Gastrocnemius medialis (tissue), 4 donors: ENCODE measurements at regions not wholly inside any gene's neighbourhood (a gene's known extent, or its start where the extent isn't known, plus 50 kb on each side); places are given as distances from the start of the nearest gene placed in this dataset.

ENCODE experiments used
- ATAC-seq, 2 donors: fragments of 150-250 bp; one replicate each; pipeline ENCODE4 v1.9.1; 2016
- DNase-seq, 2 donors: peaks; one replicate each; pipeline ENCODE4 v3.0.0-alpha.2; 2019
- H3K27ac ChIP-seq, 4 donors: fragments of 200-600 bp; sonication (generic); 1 replicate in 1 of 4; 2 replicates in 3 of 4; pipeline ENCODE4 v1.5.1; 2016 to 2018; ENCODE audit warnings: mild to moderate bottlenecking in 2 of 4, moderate library complexity in 1 of 4
- H3K27me3 ChIP-seq, 3 donors: fragments of 200-600 bp; sonication (generic) in 2 of 3; 1 replicate in 1 of 3; 2 replicates in 2 of 3; pipeline versions ENCODE4 v1.5.1 to v1.6.0; 2016 to 2019; ENCODE audit warnings: mild to moderate bottlenecking in 1 of 3, moderate library complexity in 1 of 3
- H3K36me3 ChIP-seq, 2 donors: fragments of 200-600 bp; sonication (generic) in 1 of 2; one replicate each; pipeline ENCODE4 v1.5.1; 2017 to 2018
- H3K4me1 ChIP-seq, 2 donors: fragments of 200-600 bp; sonication (generic) in 1 of 2; one replicate each; pipeline ENCODE4 v1.5.1; 2016 to 2017; ENCODE audit warnings: mild to moderate bottlenecking in 2 of 2
- H3K4me3 ChIP-seq, 4 donors: fragments of 200-600 bp; sonication (generic) in 3 of 4; 1 replicate in 1 of 4; 2 replicates in 3 of 4; pipeline ENCODE4 v1.5.1; 2016 to 2019; ENCODE audit warnings: mild to moderate bottlenecking in 2 of 4
- H3K9me3 ChIP-seq, 3 donors: fragments of 200-600 bp; sonication (generic) in 2 of 3; 1 replicate in 1 of 3; 2 replicates in 2 of 3; pipeline ENCODE4 v1.5.1; 2016 to 2019
- CTCF ChIP-seq, 5 experiments: fragments of 450-650 bp in 3 of 5; fragments of 200-600 bp in 2 of 5; sonication (generic) in 2 of 5; IDR thresholded peaks in 4 of 5; conservative IDR thresholded peaks in 1 of 5; 1 replicate in 4 of 5; 2 replicates in 1 of 5; pipeline ENCODE4 v1.5.1; 2016 to 2019; ENCODE audit warnings: antibody characterized with exemption in 5 of 5, mild to moderate bottlenecking in 3 of 5, moderate library complexity in 3 of 5
- POLR2A ChIP-seq, 2 donors: fragments of 450-650 bp; IDR thresholded peaks; one replicate each; pipeline ENCODE4 v1.6.1; 2017; ENCODE audit warnings: antibody characterized with exemption in 2 of 2, mild to moderate bottlenecking in 2 of 2, moderate library complexity in 2 of 2
- in situ Hi-C, 4 donors: fragments of 200-750 bp; cut with MboI; loops; one replicate each; pipeline versions ENCODE4 v1.15.0 to v1.8.0; 2017; ENCODE audit warnings: low sequenced_read_pairs in 4 of 4
- intact Hi-C: fragments of 100-400 bp; cut with DNase I; formaldehyde crosslinking; loops from one replicate; pipeline ENCODE4 v1.15.1; 2023; ENCODE audit warnings: low total_unique reads

- Histone ChIP-seq H3K4me1 (peaks cover 27 to 47% of the 10 kb centered on the region in 2 donors), H3K9me3 (no peaks in the 10 kb centered on the region), H3K27ac (peak overlapping the region; percentile 60 to 90 (median 86)), H3K4me3 (no peak overlapping the region), H3K36me3 (no peaks in the 10 kb centered on the region), H3K27me3 (no peaks in the 10 kb centered on the region)
- in situ Hi-C loops (loop anchor here (5.0 to 10.0 kb wide), 5 partner anchors 83 to 196 kb away; partner anchors contain the start of gene GALNT15 (in 1 of the 4)), intact Hi-C loops (loop anchor here (5.0 kb wide), 1 partner anchor 234 kb away; no protein-coding TSS in a partner anchor)
- DNase-seq, result no peak
- ATAC-seq, result no peak
- TF ChIP-seq POLR2A (IDR thresholded peaks at IDR 0.05) (no peak), CTCF (IDR thresholded peaks at IDR 0.05 in 4 of 5, conservative IDR thresholded peaks at IDR 0.05 in 1 of 5) (no peak)
These were observed 122.8 kb upstream of the GALNT15 start for GRCh38 chr3:16051691-16052090.

DNA sequence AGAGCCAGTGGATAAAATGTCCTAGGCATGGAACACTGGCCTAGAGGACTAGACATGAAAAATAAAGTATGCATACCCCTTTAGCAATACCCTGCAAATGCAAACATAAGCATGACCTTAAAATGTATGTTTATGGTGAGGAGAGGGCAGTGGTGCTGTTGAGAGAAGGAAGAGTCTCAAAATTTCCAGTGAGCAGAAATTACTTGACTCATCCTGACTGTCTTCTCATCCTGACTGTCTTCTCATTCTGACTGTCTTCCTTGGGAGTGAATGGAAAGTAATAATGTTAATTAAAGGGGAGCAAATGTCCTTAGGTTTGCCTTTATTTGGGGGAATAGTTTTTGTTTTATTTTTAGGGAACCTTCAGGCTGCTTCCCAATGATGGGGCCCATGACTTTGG, 121.5 kb upstream of the GALNT15 start:
- ATAC-seq (no peak), DNase-seq (no peak)
- in situ Hi-C loops, result loop anchor here (5.0 to 10.0 kb wide), 5 partner anchors 82 to 194 kb away; partner anchors contain the start of gene GALNT15 (in 1 of the 4)
- Histone ChIP-seq H3K4me3 (no peak overlapping the region), H3K4me1 (peaks cover 31 to 53% of the 10 kb centered on the region in 2 donors), H3K9me3 (no peaks in the 10 kb centered on the region), H3K27ac (peak overlapping the region; percentile 83 to 90 (median 86)), H3K27me3 (no peaks in the 10 kb centered on the region), H3K36me3 (no peaks in the 10 kb centered on the region)
- TF ChIP-seq CTCF (IDR thresholded peaks at IDR 0.05 in 4 of 5, conservative IDR thresholded peaks at IDR 0.05 in 1 of 5) (no peak), POLR2A (IDR thresholded peaks at IDR 0.05) (no peak)
- intact Hi-C loops, result loop anchor here (5.0 kb wide), 1 partner anchor 236 kb away; no protein-coding TSS in a partner anchor

- intact Hi-C loops (loop anchor here (5.0 kb wide), 1 partner anchor 236 kb away; no protein-coding TSS in a partner anchor), in situ Hi-C loops (loop anchor here (5.0 to 10.0 kb wide), 5 partner anchors 81 to 194 kb away; partner anchors contain the start of gene GALNT15 (in 1 of the 4))
- ATAC-seq (peak; percentile 10 to 18), DNase-seq (peak in 1 of 2 donors; percentile 50)
- TF ChIP-seq POLR2A (IDR thresholded peaks at IDR 0.05) (peak in 1 of 2 donors; percentile 11), CTCF (IDR thresholded peaks at IDR 0.05 in 4 of 5, conservative IDR thresholded peaks at IDR 0.05 in 1 of 5) (no peak)
- Histone ChIP-seq H3K4me1 (peaks cover 31 to 56% of the 10 kb centered on the region in 2 donors), H3K9me3 (no peaks in the 10 kb centered on the region), H3K36me3 (no peaks in the 10 kb centered on the region), H3K27ac (peak overlapping the region; percentile 83 to 90 (median 86)), H3K27me3 (no peaks in the 10 kb centered on the region), H3K4me3 (no peak overlapping the region)
These were observed 120.7 kb upstream of the GALNT15 start for GRCh38 chr3:16053794-16054193.

- Histone ChIP-seq H3K27ac (peak overlapping the region; percentile 83 to 90 (median 86)), H3K9me3 (no peaks in the 10 kb centered on the region), H3K36me3 (no peaks in the 10 kb centered on the region), H3K4me1 (peaks cover 47 to 65% of the 10 kb centered on the region in 2 donors), H3K4me3 (peak overlapping the region in 3 of 4 donors; percentile 0 to 20 (median 8)), H3K27me3 (no peaks in the 10 kb centered on the region)
- peak; percentile 12 to 30 for ATAC-seq
- no peak for TF ChIP-seq CTCF (IDR thresholded peaks at IDR 0.05 in 4 of 5, conservative IDR thresholded peaks at IDR 0.05 in 1 of 5)
- TF ChIP-seq POLR2A (IDR thresholded peaks at IDR 0.05), result no peak
- in situ Hi-C loops (loop anchor here in 3 of 4 donors (5.0 to 10.0 kb wide), 3 partner anchors 79 to 189 kb away; partner anchors contain the start of gene GALNT15 (in 1 of the 3)), intact Hi-C loops (loop anchor here (1.0 to 5.0 kb wide), 3 partner anchors 119 to 1687 kb away; partner anchors contain the start of genes GALNT15 and TBC1D5)
- no peak for DNase-seq
These were observed 118.8 kb upstream of the GALNT15 start for GRCh38 chr3:16055606-16056211.
